Suprapubic skin (tissue), 4 donors: ENCODE measurements at regions not wholly inside any gene's neighbourhood (a gene's known extent, or its start where the extent isn't known, plus 50 kb on each side); places are given as distances from the start of the nearest gene placed in this dataset.

Experiments used
- POLR2A ChIP-seq, 2 donors: fragments of 450-650 bp; IDR thresholded peaks; one replicate each; pipeline ENCODE4 v1.6.1; 2017; ENCODE audit warnings: antibody characterized with exemption in 2 of 2, mild to moderate bottlenecking in 2 of 2, moderate library complexity in 2 of 2
- POLR2AphosphoS5 ChIP-seq, 3 donors: sonication (generic); formaldehyde crosslinking; IDR thresholded peaks; one replicate each; pipeline ENCODE4 v1.6.1; 2017; ENCODE audit warnings: antibody characterized with exemption in 3 of 3
- TF ChIP-seq, protein P1 (sequence below), 2 donors: fragments of 200-600 bp in 1 of 2; fragments of 450-650 bp in 1 of 2; sonication (generic) in 1 of 2; IDR thresholded peaks; one replicate each; pipeline ENCODE4 v1.5.1; 2016 to 2019; ENCODE audit warnings: antibody characterized with exemption in 2 of 2, mild to moderate bottlenecking in 1 of 2, moderate library complexity in 1 of 2

DNA sequence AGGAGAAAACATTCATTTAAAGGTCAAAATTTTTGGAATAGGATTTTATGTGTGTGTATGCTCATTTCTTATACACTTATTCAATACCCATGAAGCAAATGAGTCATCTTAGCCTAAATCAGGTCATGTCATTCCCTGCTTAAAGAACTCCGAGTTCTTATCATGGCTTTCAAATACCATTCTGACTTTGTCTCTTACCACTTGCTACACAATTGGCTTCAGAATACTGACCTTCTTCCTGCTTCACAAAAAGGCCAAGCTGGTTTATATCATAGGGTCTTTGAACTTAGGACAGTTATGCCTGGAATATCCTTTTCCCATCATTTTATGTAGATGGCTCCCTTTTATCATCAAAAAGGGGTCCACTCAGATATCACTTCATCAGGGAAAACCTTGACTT, 652.2 kb upstream of the WWC1 start:
- TF ChIP-seq, protein P1, sequence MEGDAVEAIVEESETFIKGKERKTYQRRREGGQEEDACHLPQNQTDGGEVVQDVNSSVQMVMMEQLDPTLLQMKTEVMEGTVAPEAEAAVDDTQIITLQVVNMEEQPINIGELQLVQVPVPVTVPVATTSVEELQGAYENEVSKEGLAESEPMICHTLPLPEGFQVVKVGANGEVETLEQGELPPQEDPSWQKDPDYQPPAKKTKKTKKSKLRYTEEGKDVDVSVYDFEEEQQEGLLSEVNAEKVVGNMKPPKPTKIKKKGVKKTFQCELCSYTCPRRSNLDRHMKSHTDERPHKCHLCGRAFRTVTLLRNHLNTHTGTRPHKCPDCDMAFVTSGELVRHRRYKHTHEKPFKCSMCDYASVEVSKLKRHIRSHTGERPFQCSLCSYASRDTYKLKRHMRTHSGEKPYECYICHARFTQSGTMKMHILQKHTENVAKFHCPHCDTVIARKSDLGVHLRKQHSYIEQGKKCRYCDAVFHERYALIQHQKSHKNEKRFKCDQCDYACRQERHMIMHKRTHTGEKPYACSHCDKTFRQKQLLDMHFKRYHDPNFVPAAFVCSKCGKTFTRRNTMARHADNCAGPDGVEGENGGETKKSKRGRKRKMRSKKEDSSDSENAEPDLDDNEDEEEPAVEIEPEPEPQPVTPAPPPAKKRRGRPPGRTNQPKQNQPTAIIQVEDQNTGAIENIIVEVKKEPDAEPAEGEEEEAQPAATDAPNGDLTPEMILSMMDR (IDR thresholded peaks at IDR 0.05): no peak
- no peak for TF ChIP-seq POLR2A (IDR thresholded peaks at IDR 0.05)
- no peak for TF ChIP-seq POLR2AphosphoS5 (IDR thresholded peaks at IDR 0.05)
